Hepatocyte (in vitro differentiated cells): ENCODE measurements at regions not wholly inside any gene's neighbourhood (a gene's known extent, or its start where the extent isn't known, plus 50 kb on each side); places are given as distances from the start of the nearest gene placed in this dataset.

Source experiments
- DNase-seq: peaks from one replicate; pipeline ENCODE4 v3.0.0-alpha.2; 2016; ENCODE audit warnings: low spot score
- H2AFZ ChIP-seq: fragments of 200-600 bp; sonication (generic); 2 replicates; pipeline ENCODE4 v1.6.0; 2016; ENCODE audit warnings: antibody characterized with exemption, mild to moderate bottlenecking
- H3K27ac ChIP-seq: fragments of 200-600 bp; sonication (generic); 2 replicates; pipeline ENCODE4 v1.5.1; 2016; ENCODE audit warnings: mild to moderate bottlenecking
- H3K27me3 ChIP-seq: fragments of 200-600 bp; sonication (generic); 2 replicates; pipeline ENCODE4 v1.6.1; 2016
- H3K36me3 ChIP-seq: fragments of 200-600 bp; sonication (generic); replicated peaks from 2 replicates; pipeline ENCODE4 v1.5.1; 2016; ENCODE audit warnings: low read depth; ENCODE audit not compliant: insufficient read depth
- H3K4me1 ChIP-seq: fragments of 200-600 bp; sonication (generic); 2 replicates; pipeline ENCODE4 v1.5.1; 2016; ENCODE audit warnings: mild to moderate bottlenecking, moderate library complexity; ENCODE audit not compliant: insufficient read depth
- H3K4me2 ChIP-seq: fragments of 200-600 bp; sonication (generic); 2 replicates; pipeline ENCODE4 v1.6.0; 2016
- H3K4me3 ChIP-seq: fragments of 200-600 bp; sonication (generic); 2 replicates; pipeline ENCODE4 v1.5.1; 2016; ENCODE audit warnings: mild to moderate bottlenecking
- H3K79me2 ChIP-seq: fragments of 200-600 bp; sonication (generic); 2 replicates; pipeline ENCODE4 v1.6.0; 2017; ENCODE audit warnings: mild to moderate bottlenecking
- H3K9me2 ChIP-seq: fragments of 200-600 bp; sonication (generic); replicated peaks from 2 replicates; pipeline ENCODE4 v1.6.0; 2017; ENCODE audit warnings: mild to moderate bottlenecking; ENCODE audit not compliant: insufficient read depth
- H3K9me3 ChIP-seq: fragments of 200-600 bp; sonication (generic); 2 replicates; pipeline ENCODE4 v1.5.1; 2016; ENCODE audit warnings: low read depth, mild to moderate bottlenecking
- H4K20me1 ChIP-seq: fragments of 200-600 bp; sonication (generic); 2 replicates; pipeline ENCODE4 v1.6.0; 2016; ENCODE audit warnings: mild to moderate bottlenecking; ENCODE audit not compliant: insufficient read depth, poor library complexity, severe bottlenecking
- CTCF ChIP-seq: fragments of 200-600 bp; sonication (generic); IDR thresholded peaks from 2 replicates; pipeline ENCODE4 v1.5.1; 2016; ENCODE audit warnings: antibody characterized with exemption, mild to moderate bottlenecking; ENCODE audit not compliant: poor library complexity
- EZH2 ChIP-seq: fragments of 200-600 bp; sonication (generic); IDR thresholded peaks from 2 replicates; pipeline ENCODE4 v1.6.1; 2016; ENCODE audit warnings: antibody characterized with exemption, mild to moderate bottlenecking, borderline replicate concordance
- EZH2phosphoT487 ChIP-seq: fragments of 200-600 bp; sonication (generic); IDR thresholded peaks from one replicate; pipeline ENCODE4 v1.6.1; 2018; ENCODE audit warnings: antibody characterized with exemption, mild to moderate bottlenecking, low read depth, moderate library complexity; ENCODE audit not compliant: unreplicated experiment, severe bottlenecking
- WGBS: methylation state at CpG from one replicate; pipeline ENCODE4 v1.1.6; 2016; ENCODE audit warnings: low lambda C conversion rate; ENCODE audit errors: missing lambda C conversion rate; 5-methylcytosine and 5-hydroxymethylcytosine counted together

- H3K4me1 ChIP-seq: peaks cover 24% of the 10 kb centered on the region
- no peak for TF ChIP-seq EZH2phosphoT487
- no peak for TF ChIP-seq CTCF
- no peak for TF ChIP-seq EZH2
- H3K4me3 ChIP-seq: no peak overlapping the region
- no peak overlapping the region for H3K27ac ChIP-seq
- H4K20me1 ChIP-seq: no peaks in the 10 kb centered on the region
- no peaks in the 10 kb centered on the region for H3K36me3 ChIP-seq
- peak overlapping the region; percentile 53 for H3K4me2 ChIP-seq
- H2AFZ ChIP-seq: no peak overlapping the region
- H3K79me2 ChIP-seq: no peaks in the 10 kb centered on the region
- no peak for DNase-seq
- no peaks in the 10 kb centered on the region for H3K27me3 ChIP-seq
- WGBS: 60% methylated on average over 15 of the region's 15 CpGs
- H3K9me3 ChIP-seq: no peaks in the 10 kb centered on the region
- H3K9me2 ChIP-seq: no peaks in the 10 kb centered on the region
Measured at GRCh38 chr6:167442796-167443680, 118.2 kb downstream of the TTLL2 start.

GRCh38 chr6:167444602-167445346 is 119.9 kb downstream of the TTLL2 start:
- TF ChIP-seq EZH2phosphoT487: no peak
- no peak for TF ChIP-seq EZH2
- no peak for TF ChIP-seq CTCF

GRCh38 chr6:167445568-167445967 is 120.7 kb downstream of the TTLL2 start:
- Histone ChIP-seq H3K79me2 (no peaks in the 10 kb centered on the region), H3K4me2 (no peak overlapping the region), H2AFZ (no peak overlapping the region), H3K27me3 (no peaks in the 10 kb centered on the region), H3K27ac (no peak overlapping the region), H3K4me3 (no peak overlapping the region), H3K9me2 (no peaks in the 10 kb centered on the region), H3K36me3 (no peaks in the 10 kb centered on the region), H3K9me3 (no peaks in the 10 kb centered on the region), H3K4me1 (peaks cover 24% of the 10 kb centered on the region), H4K20me1 (no peaks in the 10 kb centered on the region)
- 86% methylated on average over 7 of the region's 7 CpGs for WGBS
- DNase-seq: no peak
- TF ChIP-seq EZH2: no peak
- no peak for TF ChIP-seq EZH2phosphoT487
- no peak for TF ChIP-seq CTCF

More at GRCh38 chr6:167444602-167445346, 119.9 kb downstream of the TTLL2 start:
- H3K9me3 ChIP-seq: no peaks in the 10 kb centered on the region
- H3K4me3 ChIP-seq: no peak overlapping the region
- no peaks in the 10 kb centered on the region for H3K79me2 ChIP-seq
- no peaks in the 10 kb centered on the region for H4K20me1 ChIP-seq
- no peaks in the 10 kb centered on the region for H3K36me3 ChIP-seq
- peaks cover 24% of the 10 kb centered on the region for H3K4me1 ChIP-seq
- no peak for DNase-seq
- no peak overlapping the region for H2AFZ ChIP-seq
- H3K4me2 ChIP-seq: no peak overlapping the region
- no peak overlapping the region for H3K27ac ChIP-seq
- WGBS: 85% methylated on average over 9 of the region's 9 CpGs
- H3K9me2 ChIP-seq: no peaks in the 10 kb centered on the region
- no peaks in the 10 kb centered on the region for H3K27me3 ChIP-seq
